ENCODE measurements at regions not wholly inside any gene's neighbourhood (a gene's known extent, or its start where the extent isn't known, plus 50 kb on each side); places are given as distances from the start of the nearest gene placed in this dataset.
"Not testable (repeated sequence)": the region's sequence is repeated elsewhere in the genome, so short reads cannot be mapped to it uniquely, and the experiment has no call there.

DNA sequence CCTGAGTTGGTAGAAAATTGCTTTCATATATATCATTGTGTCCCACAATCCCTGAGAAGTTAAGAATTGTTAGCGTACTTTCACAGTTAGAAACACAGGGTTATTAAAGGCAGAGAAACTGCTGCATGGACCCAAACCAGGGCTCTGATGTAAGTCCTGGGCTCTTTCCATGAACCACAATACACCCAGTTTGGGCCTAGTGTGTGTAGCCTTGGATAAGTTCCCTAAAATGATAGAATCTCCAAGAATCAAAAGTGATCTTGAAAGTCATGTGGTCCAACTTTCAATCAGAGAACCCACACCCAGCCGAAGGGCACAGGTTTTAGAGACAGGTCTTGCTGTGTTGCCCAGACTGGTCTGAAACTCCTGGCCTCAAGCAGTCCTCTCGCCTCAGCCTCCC, 257.8 kb upstream of the KLF3 start:
- DNase-seq (ENCODE audit: low spot score): no peak
- Mint-ChIP-seq H3K27me3 (peaks cover 0 to 6% of the 10 kb centered on the region in 2 donors), H3K27ac (no peak overlapping the region), H3K4me3 (no peak overlapping the region), H3K9me3 (peaks cover 4% of the 10 kb centered on the region), H3K36me3 (no peaks in the 10 kb centered on the region), H3K4me1 (ENCODE audit: low read depth in 2 of 2) (peaks cover 0 to 3% of the 10 kb centered on the region in 2 donors)
- ATAC-seq: no peak

DNA sequence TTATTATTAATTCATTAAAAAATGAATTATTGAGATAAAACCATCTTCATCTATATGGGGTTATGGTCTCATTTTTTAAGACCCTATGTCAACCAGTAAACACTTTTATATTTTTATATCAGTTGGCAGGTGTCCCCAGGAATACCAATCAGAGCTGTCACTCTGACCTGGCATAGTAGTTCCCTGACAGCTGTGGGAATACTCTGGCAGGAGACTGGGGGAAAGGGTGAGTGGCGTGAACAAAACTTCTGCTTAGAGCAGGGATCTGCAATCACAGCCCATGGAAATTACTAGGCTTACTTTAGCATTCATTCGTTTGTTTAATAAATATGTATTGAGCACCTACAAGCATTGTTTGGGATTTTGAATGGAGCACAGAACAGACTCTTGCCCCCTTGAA, 254.1 kb upstream of the KLF3 start:
- ATAC-seq: no peak
- peaks cover 0 to 4% of the 10 kb centered on the region in 2 donors for H3K27me3 Mint-ChIP-seq
- H3K4me1 Mint-ChIP-seq (ENCODE audit: low read depth in 2 of 2): peaks cover 0 to 8% of the 10 kb centered on the region in 2 donors
- H3K36me3 Mint-ChIP-seq: no peaks in the 10 kb centered on the region
- no peaks in the 10 kb centered on the region for H3K9me3 Mint-ChIP-seq
- H3K4me3 Mint-ChIP-seq: no peak overlapping the region
- no peak for DNase-seq (ENCODE audit: low spot score)
- peak overlapping the region in 1 of 2 donors; percentile 64 for H3K27ac Mint-ChIP-seq

DNA sequence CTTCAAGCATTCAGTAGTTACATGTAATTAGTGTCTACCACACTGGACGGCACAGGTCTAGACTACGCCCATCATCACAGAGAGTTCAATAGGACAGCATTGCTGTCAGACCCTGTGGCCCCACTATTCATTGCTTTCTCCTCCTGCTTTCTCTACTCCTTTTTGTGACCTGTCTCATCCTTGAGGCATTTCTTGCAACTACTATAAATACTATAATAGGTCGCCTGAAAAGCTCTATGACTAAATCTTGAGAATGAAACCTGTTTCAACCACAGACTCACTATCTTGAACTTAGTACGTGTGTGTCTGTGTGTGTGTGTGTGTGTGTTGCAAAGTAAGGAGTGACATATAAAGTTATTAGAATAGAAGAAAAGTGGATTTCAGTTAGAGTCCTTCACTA, 252.9 kb upstream of the KLF3 start:
- Mint-ChIP-seq H3K4me3 (no peak overlapping the region), H3K9me3 (no peaks in the 10 kb centered on the region), H3K27me3 (peaks cover 0 to 4% of the 10 kb centered on the region in 2 donors), H3K4me1 (ENCODE audit: low read depth in 2 of 2) (peaks cover 0 to 12% of the 10 kb centered on the region in 2 donors), H3K36me3 (no peaks in the 10 kb centered on the region), H3K27ac (no peak overlapping the region)
- ATAC-seq: no peak
- no peak for DNase-seq (ENCODE audit: low spot score)

DNA sequence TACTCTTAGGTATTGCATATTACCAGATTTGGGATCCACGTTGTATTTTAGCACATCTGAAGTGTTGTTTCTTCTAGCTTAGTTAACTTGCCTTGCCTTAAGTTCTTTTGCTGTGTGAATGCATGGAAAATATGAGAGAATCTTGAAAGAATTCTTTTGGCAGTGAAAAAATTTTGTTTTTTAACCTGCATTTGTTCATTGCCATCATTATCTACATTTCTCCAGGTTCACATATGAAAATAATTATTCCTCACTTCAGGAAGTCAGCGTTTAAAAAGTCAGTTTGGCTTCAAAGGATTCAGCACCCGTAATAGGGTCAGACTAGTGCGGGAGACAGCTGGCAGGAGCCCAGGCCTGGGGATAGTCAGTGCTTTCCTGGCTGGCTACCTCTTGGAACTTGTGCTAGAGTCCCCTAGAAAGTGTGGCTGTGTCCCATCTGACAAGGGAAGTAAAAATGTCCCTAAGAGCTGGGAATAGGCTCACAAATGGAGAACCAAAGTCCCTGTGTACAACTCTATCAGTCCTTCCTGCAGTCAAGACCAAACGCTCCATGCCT, 251.9 kb upstream of the KLF3 start:
- H3K27ac Mint-ChIP-seq: no peak overlapping the region
- ATAC-seq (no peak), DNase-seq (ENCODE audit: low spot score) (no peak)
- H3K27me3 Mint-ChIP-seq: peaks cover 0 to 4% of the 10 kb centered on the region in 2 donors
- no peaks in the 10 kb centered on the region for H3K36me3 Mint-ChIP-seq
- H3K9me3 Mint-ChIP-seq: no peaks in the 10 kb centered on the region
- H3K4me1 Mint-ChIP-seq (ENCODE audit: low read depth in 2 of 2): peaks cover 0 to 12% of the 10 kb centered on the region in 2 donors
- H3K4me3 Mint-ChIP-seq: no peak overlapping the region

DNA sequence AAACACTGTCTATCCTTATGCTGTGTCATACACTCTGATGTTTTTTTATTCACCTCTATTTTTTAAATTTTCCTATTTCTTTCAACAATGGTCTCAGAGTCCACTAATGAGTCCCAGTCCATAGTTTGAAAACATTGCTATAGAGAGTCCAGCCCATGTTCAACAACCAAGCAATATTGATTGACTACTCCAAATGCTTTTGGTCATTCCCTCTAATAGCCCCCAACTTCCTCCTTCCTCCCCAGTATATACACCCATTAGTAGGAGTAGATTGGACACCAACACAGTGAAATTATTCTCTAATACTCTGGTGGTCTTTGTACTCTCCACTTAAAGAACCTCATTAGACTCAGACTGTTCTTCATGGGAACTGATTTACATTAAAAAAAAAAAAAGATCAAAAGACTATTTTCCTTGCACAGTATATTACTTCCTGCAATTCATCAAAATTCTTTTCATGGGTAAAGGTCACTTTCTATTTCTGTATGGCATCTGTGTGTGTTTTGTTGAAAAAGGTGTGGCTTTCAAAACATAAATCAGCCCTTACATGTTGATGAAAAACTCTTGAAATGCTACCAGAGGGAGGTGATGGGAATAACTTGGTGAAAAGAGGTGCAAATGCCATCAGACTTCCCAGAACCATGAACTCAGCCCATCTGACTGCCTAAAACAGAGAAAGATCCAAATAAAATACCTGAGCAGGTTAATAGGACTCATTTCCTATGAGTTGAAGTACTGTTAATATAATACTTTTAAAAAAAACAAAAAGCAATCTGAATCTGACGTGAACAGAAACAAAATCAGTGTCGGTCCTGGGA, 250.3 kb upstream of the KLF3 start:
- ATAC-seq (no peak), DNase-seq (ENCODE audit: low spot score) (no peak)
- Mint-ChIP-seq H3K4me3 (no peak overlapping the region), H3K27ac (peak overlapping the region in 1 of 2 donors; percentile 71), H3K27me3 (peaks cover 0 to 4% of the 10 kb centered on the region in 2 donors), H3K36me3 (peaks cover 6% of the 10 kb centered on the region), H3K9me3 (no peaks in the 10 kb centered on the region), H3K4me1 (ENCODE audit: low read depth in 2 of 2) (peaks cover 0 to 12% of the 10 kb centered on the region in 2 donors)

DNA sequence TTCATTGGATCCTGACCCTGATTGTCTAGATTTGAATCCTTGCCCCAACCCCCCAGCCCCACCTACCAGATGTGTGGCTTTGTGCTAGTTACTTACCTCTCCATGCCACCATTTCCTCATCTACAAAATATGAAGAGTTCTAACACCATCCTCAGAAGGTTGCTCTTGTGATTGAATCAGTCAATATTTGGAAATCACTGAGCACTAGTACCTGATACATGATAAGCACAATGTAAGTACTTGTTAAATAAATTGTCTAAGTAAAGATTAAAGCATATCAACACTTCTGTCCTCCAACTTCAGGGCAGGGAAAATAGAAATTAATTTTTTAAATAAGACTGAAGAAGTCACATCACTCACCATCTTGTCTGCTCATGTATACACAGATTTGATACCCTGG, 249.6 kb upstream of the KLF3 start:
- H3K36me3 Mint-ChIP-seq: peaks cover 6% of the 10 kb centered on the region
- peaks cover 0 to 10% of the 10 kb centered on the region in 2 donors for H3K4me1 Mint-ChIP-seq (ENCODE audit: low read depth in 2 of 2)
- H3K4me3 Mint-ChIP-seq: no peak overlapping the region
- peak overlapping the region in 1 of 2 donors; percentile 71 for H3K27ac Mint-ChIP-seq
- peaks cover 0 to 4% of the 10 kb centered on the region in 2 donors for H3K27me3 Mint-ChIP-seq
- DNase-seq (ENCODE audit: low spot score) (no peak), ATAC-seq (no peak)
- H3K9me3 Mint-ChIP-seq: no peaks in the 10 kb centered on the region

DNA sequence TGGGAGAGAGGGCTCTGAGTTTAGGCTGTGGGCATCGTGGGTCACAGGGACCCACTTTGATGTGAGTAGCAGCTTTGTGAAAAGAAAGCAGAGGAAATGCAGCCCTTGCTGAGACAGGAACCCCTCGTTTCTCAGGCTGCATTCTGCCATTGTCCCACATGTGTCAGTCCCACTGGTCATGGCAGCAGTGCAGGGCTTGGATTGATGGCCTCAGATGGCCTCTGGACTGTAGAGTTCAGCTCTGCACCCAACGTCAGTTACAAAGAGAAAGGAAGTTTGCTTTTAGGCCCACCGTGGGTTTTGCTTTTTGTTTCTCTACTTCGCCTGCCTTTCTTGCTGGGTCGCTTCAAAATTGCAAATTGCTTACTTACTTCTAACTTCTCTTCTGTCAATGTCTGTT, 248.3 kb upstream of the KLF3 start:
- Mint-ChIP-seq H3K9me3 (peaks cover 5% of the 10 kb centered on the region), H3K4me1 (ENCODE audit: low read depth in 2 of 2) (peaks cover 0 to 9% of the 10 kb centered on the region in 2 donors), H3K36me3 (peaks cover 18% of the 10 kb centered on the region), H3K4me3 (no peak overlapping the region), H3K27ac (no peak overlapping the region), H3K27me3 (no peaks in the 10 kb centered on the region)
- DNase-seq (ENCODE audit: low spot score) (no peak), ATAC-seq (no peak)

DNA sequence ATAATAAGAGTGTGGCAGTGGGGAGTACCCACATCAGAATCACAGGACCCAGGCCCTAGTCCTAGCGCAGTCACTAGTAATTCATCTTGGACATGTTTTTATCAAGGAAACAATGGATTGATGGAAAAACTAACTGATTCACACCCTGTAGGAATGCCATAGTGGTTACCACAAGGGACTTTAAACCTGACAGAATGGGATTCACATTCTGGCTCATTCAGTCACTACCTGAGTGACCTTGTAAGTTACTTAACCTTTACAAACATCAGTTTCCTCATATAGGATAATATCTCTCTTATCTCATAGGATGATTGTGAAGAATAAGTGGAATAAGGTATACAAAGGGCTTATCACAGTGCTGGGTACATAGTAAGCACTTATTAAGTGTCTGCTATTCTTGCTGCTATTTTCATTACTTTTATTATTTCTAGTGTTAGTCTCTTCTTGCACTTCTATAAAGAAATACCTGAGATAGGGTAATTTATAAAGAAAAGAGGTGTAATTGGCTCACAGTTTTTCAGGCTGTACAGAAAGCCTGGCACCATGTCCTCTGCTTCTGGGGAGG, 247.5 kb upstream of the KLF3 start:
- peaks cover 18% of the 10 kb centered on the region for H3K36me3 Mint-ChIP-seq
- ATAC-seq (no peak), DNase-seq (ENCODE audit: low spot score) (no peak)
- H3K27ac Mint-ChIP-seq: peak overlapping the region in 1 of 2 donors; percentile 40
- H3K9me3 Mint-ChIP-seq: peaks cover 5% of the 10 kb centered on the region
- H3K4me1 Mint-ChIP-seq (ENCODE audit: low read depth in 2 of 2): peaks cover 0 to 9% of the 10 kb centered on the region in 2 donors
- no peak overlapping the region for H3K4me3 Mint-ChIP-seq
- H3K27me3 Mint-ChIP-seq: no peaks in the 10 kb centered on the region

DNA sequence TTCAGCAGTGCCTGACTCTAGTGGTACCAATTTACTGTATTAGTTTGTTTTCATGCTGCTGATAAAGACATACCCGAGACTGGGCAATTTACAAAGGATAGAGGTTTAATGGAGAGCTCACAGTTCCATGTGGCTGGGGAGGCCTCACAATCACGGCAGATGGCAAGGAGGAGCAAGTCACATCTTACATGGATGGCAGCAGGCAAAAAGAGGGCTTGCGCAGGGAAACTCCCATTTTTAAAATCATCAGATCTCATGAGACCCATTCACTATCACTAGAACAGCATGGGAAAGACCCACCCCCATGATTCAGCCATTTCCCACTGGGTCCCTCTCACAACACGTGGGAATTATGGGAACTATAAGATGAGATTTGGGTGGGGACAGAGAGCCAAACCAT, 243.7 kb upstream of the KLF3 start:
- not testable (repeated sequence) for ATAC-seq, H3K27me3 Mint-ChIP-seq

DNA sequence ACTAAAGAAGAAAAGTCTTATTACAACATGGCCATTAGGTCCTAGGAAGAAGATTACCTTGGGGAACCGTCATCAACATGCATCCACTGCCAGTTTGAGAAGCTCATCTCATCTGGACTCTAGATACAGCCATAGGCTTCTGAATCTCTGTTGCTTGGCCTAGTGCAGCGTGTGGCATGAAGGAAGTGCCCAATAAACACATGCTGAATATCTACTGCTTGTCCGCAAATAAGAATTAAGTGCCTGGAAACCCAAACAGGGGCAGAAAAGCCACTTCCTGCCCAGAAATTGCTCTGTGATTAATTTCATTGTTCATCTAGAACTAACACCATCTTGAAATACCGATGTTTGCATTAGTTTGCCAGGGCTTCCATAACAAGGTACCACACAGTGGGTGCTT, 241.1 kb upstream of the KLF3 start:
- Mint-ChIP-seq H3K36me3 (peaks cover 28% of the 10 kb centered on the region), H3K4me3 (peak overlapping the region; percentile 37), H3K4me1 (ENCODE audit: low read depth in 2 of 2) (peaks cover 18 to 27% of the 10 kb centered on the region in 2 donors), H3K9me3 (peaks cover 9% of the 10 kb centered on the region), H3K27me3 (peaks cover 0 to 3% of the 10 kb centered on the region in 2 donors), H3K27ac (peak overlapping the region; percentile 51 to 68)
- peak in 1 of 2 donors; percentile 56 for ATAC-seq
- DNase-seq (ENCODE audit: low spot score): no peak

More for the DNA sequence above, 243.7 kb upstream of the KLF3 start:
- H3K9me3 Mint-ChIP-seq; DNase-seq (ENCODE audit: low spot score); H3K27ac Mint-ChIP-seq; H3K4me3 Mint-ChIP-seq: not testable (repeated sequence)
- peaks cover 18 to 24% of the 10 kb centered on the region in 2 donors for H3K4me1 Mint-ChIP-seq (ENCODE audit: low read depth in 2 of 2)
- peaks cover 28% of the 10 kb centered on the region for H3K36me3 Mint-ChIP-seq

DNA sequence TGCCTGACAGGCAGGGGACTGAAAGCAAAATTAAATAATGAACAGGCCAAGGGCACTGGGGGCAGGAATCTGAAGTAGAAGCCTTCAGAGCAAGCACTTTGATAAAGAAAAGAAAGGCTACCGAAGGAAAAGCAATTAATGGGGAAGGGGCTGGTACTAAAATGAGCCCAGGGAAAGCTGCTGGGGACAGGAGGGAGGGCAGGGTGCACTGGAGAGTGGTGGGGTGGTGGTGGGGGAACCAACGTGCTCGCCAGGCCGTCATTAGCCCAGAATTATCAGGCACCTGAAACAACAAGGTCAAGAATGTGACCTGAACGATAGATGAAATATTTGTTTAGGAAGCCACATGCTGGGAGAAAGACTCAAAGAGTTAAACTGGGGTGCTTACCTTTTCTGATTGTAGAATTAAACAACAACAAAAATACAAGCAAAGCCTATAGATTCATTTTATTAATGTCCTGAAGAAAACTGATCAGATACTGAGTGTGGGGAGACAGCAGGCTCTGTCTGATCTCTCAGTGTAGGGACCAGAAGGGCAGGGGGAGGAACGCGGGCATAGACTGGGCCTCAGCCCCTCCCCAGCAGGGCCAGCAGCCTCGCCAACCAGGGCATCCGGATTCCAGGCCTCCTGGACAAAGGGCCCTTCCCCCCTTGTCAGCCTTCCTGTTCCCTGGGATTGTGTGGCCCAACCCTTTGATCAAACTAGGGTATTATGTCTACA, 239.7 kb upstream of the KLF3 start:
- Mint-ChIP-seq H3K4me3 (no peak overlapping the region), H3K9me3 (peaks cover 9% of the 10 kb centered on the region), H3K36me3 (peaks cover 21% of the 10 kb centered on the region), H3K27me3 (peaks cover 0 to 3% of the 10 kb centered on the region in 2 donors), H3K27ac (peak overlapping the region; percentile 51 to 68), H3K4me1 (ENCODE audit: low read depth in 2 of 2) (peaks cover 18 to 27% of the 10 kb centered on the region in 2 donors)
- ATAC-seq: no peak
- DNase-seq (ENCODE audit: low spot score): no peak

DNA sequence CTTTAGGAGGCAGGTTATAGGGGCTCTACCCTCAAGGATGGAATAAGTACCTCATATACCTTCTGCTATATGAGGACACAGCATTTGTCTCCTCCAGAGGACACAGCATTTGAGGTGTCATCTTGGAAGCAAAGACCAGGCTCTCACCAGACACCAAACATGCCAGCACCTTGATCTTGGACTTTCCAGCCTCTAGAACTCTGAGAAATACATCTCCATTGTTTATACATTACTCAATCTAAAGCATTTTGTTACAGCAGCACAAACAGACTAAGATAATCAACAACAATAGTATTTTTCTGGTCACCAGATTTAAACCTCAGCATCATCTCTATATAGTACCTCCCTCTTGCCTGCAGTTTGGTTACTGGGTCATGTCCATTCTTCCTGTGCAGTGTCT, 237.5 kb upstream of the KLF3 start:
- Mint-ChIP-seq H3K4me3 (no peak overlapping the region), H3K36me3 (peaks cover 14% of the 10 kb centered on the region), H3K9me3 (peaks cover 3% of the 10 kb centered on the region), H3K27me3 (peaks cover 0 to 3% of the 10 kb centered on the region in 2 donors), H3K27ac (peak overlapping the region in 1 of 2 donors; percentile 13), H3K4me1 (ENCODE audit: low read depth in 2 of 2) (peaks cover 18 to 33% of the 10 kb centered on the region in 2 donors)
- ATAC-seq: no peak
- DNase-seq (ENCODE audit: low spot score): no peak

DNA sequence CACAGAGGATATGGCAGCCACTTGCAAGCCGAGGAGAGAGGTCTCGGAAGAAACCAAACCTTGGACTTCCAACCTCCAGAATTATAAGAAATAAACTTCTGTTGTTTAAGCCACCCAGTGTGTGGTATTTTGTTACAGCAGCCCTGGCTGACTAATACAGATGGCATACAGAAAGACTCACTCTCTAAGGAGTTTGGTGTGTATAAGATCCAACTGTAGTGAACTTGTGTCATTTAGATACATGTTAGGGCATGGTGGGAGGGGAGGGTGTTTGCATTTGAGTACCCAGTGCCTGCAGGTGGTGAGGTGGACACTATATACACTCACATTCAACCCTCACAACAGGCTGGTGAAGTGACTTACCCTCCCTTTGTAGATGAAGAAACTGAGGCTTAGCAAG, 233.2 kb upstream of the KLF3 start:
- Mint-ChIP-seq H3K4me1 (ENCODE audit: low read depth in 2 of 2) (peaks cover 0 to 13% of the 10 kb centered on the region in 2 donors), H3K4me3 (no peak overlapping the region), H3K27ac (no peak overlapping the region), H3K27me3 (peaks cover 6% of the 10 kb centered on the region in 2 donors), H3K9me3 (peaks cover 7% of the 10 kb centered on the region), H3K36me3 (peaks cover 36% of the 10 kb centered on the region)
- DNase-seq (ENCODE audit: low spot score) (no peak), ATAC-seq (no peak)
